ENCODE measurements at regions not wholly inside any gene's neighbourhood (a gene's known extent, or its start where the extent isn't known, plus 50 kb on each side); places are given as distances from the start of the nearest gene placed in this dataset.

DNA sequence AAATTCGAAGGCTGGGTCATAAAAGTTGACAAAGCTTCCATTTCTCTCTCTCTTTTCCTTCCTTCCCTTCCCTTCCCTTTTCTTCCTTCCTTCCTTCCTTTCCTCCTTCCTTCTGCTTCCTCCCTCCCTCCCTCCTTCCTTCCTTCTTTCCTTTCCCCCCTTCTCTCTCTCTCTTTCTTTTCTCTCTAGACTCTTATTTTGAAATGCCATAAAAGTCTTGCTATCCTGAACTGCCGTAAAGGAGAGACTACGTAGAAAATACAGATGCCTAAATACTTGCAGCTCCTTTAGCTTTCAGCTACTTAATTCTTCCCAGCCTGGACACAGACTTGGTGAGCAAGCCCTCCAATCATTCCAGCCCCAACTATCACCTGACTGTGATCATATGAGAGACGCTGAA, 1644.4 kb downstream of the FAM181B start:
- Histone ChIP-seq H3K9me3 (peaks cover 0 to 5% (median 0%) of the 10 kb centered on the region in 12 donors), H3K4me1 (no peaks in the 10 kb centered on the region), H3K36me3 (no peaks in the 10 kb centered on the region), H3K4me3 (no peak overlapping the region), H3K27me3 (no peaks in the 10 kb centered on the region), H3K27ac (no peak overlapping the region)
- intact Hi-C loops (cut with DNase I): no loop called here
- no peak for TF ChIP-seq POLR2A (IDR thresholded peaks at IDR 0.05)
- TF ChIP-seq, protein P1, sequence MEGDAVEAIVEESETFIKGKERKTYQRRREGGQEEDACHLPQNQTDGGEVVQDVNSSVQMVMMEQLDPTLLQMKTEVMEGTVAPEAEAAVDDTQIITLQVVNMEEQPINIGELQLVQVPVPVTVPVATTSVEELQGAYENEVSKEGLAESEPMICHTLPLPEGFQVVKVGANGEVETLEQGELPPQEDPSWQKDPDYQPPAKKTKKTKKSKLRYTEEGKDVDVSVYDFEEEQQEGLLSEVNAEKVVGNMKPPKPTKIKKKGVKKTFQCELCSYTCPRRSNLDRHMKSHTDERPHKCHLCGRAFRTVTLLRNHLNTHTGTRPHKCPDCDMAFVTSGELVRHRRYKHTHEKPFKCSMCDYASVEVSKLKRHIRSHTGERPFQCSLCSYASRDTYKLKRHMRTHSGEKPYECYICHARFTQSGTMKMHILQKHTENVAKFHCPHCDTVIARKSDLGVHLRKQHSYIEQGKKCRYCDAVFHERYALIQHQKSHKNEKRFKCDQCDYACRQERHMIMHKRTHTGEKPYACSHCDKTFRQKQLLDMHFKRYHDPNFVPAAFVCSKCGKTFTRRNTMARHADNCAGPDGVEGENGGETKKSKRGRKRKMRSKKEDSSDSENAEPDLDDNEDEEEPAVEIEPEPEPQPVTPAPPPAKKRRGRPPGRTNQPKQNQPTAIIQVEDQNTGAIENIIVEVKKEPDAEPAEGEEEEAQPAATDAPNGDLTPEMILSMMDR (IDR thresholded peaks at IDR 0.05): no peak
- ATAC-seq: no peak
- DNase-seq: no peak
- WGBS, 4 donors: 58 to 64% (median 61%) methylated on average over 4 of the region's 4 CpGs

DNA sequence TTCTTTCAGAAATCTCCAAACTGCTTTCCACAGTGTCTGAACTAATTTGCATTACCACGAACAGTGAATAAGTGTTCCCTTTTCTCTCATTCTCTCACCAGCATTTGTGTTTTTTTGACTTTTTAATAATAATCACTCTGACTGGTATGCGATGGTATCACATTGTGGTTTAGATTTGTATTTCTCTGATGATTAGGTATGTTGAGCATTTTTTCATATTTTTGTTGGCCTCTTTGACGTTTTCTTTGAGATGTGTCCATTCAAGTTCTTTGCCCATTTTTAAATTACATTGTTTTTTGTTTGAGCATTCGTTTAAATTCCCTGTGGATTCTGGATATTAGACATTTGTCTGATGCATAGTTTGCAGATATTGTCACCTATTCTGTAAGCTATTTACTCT, 1639.6 kb upstream of the TENM4 start:
- TF ChIP-seq POLR2A (IDR thresholded peaks at IDR 0.05): no peak
- TF ChIP-seq, protein P1 (IDR thresholded peaks at IDR 0.05): no peak
- no peaks in the 10 kb centered on the region for H3K27me3 ChIP-seq
- whole genome bisulfite sequencing, 4 donors: 77 to 90% (median 83%) methylated on average over 4 of the region's 4 CpGs

GRCh38 chr11:81072273-81072672, 1631.4 kb upstream of the TENM4 start:
- 20 to 32% (median 25%) methylated on average over 4 of the region's 4 CpGs for WGBS, 4 donors
- ATAC-seq (no peak), DNase-seq (no peak)
- intact Hi-C loops (cut with DNase I): no loop called here
- Histone ChIP-seq H3K27me3 (no peaks in the 10 kb centered on the region), H3K36me3 (no peaks in the 10 kb centered on the region), H3K4me3 (no peak overlapping the region), H3K9me3 (no peaks in the 10 kb centered on the region), H3K4me1 (peaks cover 0 to 6% (median 0%) of the 10 kb centered on the region in 12 donors), H3K27ac (no peak overlapping the region)
- TF ChIP-seq, protein P1 (IDR thresholded peaks at IDR 0.05): no peak
- no peak for TF ChIP-seq POLR2A (IDR thresholded peaks at IDR 0.05)

More for the DNA sequence above, 1639.6 kb upstream of the TENM4 start:
- Histone ChIP-seq H3K4me3 (no peak overlapping the region), H3K4me1 (no peaks in the 10 kb centered on the region), H3K27ac (no peak overlapping the region), H3K36me3 (no peaks in the 10 kb centered on the region), H3K9me3 (peaks cover 0 to 9% (median 0%) of the 10 kb centered on the region in 12 donors)
- ATAC-seq (no peak), DNase-seq (no peak)
- intact Hi-C loops (cut with DNase I): no loop called here

DNA sequence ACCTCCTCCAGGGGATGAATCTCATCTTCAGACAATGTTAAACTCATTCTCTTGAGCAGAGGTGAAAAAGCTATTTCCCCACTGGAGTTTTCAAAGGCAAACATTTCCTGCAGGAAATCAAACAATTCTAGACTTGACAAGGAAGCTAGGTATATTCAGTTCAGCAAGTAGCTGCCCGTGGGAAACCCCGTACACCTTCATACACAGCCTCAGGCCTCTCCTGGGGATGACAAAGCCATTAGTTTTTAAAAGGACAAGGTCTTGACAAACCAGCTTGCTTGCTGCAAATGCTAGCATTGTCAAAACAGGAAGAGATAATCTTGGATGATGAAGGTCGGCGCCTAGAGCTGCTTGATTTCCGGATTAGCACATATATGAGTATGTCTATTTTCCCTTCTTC, 1630.8 kb upstream of the TENM4 start:
- Histone ChIP-seq H3K36me3 (no peaks in the 10 kb centered on the region), H3K9me3 (no peaks in the 10 kb centered on the region), H3K27me3 (no peaks in the 10 kb centered on the region), H3K4me3 (no peak overlapping the region), H3K27ac (no peak overlapping the region), H3K4me1 (peaks cover 0 to 6% (median 0%) of the 10 kb centered on the region in 12 donors)
- no peak for ATAC-seq
- intact Hi-C loops (cut with DNase I): no loop called here
- WGBS, 4 donors: 53 to 58% (median 56%) methylated on average over 5 of the region's 5 CpGs
- DNase-seq: no peak
- TF ChIP-seq, protein P1 (IDR thresholded peaks at IDR 0.05): no peak
- no peak for TF ChIP-seq POLR2A (IDR thresholded peaks at IDR 0.05)

Measured in heart left ventricle (tissue), 16 donors.